ENCODE measurements at regions not wholly inside any gene's neighbourhood (a gene's known extent, or its start where the extent isn't known, plus 50 kb on each side); places are given as distances from the start of the nearest gene placed in this dataset.
"Not testable (repeated sequence)": the region's sequence is repeated elsewhere in the genome, so short reads cannot be mapped to it uniquely, and the experiment has no call there.

GRCh38 chr16:88128556-88128955 lies 177.3 kb downstream of the BANP start:
- no peak for ATAC-seq
- H3K27ac Mint-ChIP-seq, result no peak overlapping the region
- H3K9me3 Mint-ChIP-seq, result no peaks in the 10 kb centered on the region
- POLR2A ChIA-PET, result no interaction called here
- peak in 1 of 10 donors; percentile 47 for DNase-seq
- H3K36me3 Mint-ChIP-seq, result no peaks in the 10 kb centered on the region
- no peak overlapping the region for H3K4me3 Mint-ChIP-seq
- no peaks in the 10 kb centered on the region for H3K27me3 Mint-ChIP-seq
- H3K4me1 Mint-ChIP-seq, result no peaks in the 10 kb centered on the region

- DNase-seq, result peak in 1 of 10 donors; percentile 14
- ATAC-seq, H3K27me3 Mint-ChIP-seq, H3K36me3 Mint-ChIP-seq, H3K4me1 Mint-ChIP-seq, H3K4me3 Mint-ChIP-seq, POLR2A ChIA-PET, H3K9me3 Mint-ChIP-seq, H3K27ac Mint-ChIP-seq: not testable (repeated sequence)
These were observed 177.9 kb downstream of the BANP start for GRCh38 chr16:88129133-88129532.

- DNase-seq, result peak in 1 of 10 donors; percentile 51
- H3K4me1 Mint-ChIP-seq, result no peaks in the 10 kb centered on the region
- H3K36me3 Mint-ChIP-seq, result no peaks in the 10 kb centered on the region
- H3K9me3 Mint-ChIP-seq, result no peaks in the 10 kb centered on the region
- POLR2A ChIA-PET, result no interaction called here
- no peak overlapping the region for H3K4me3 Mint-ChIP-seq
- peaks cover 0 to 2% (median 0%) of the 10 kb centered on the region in 5 donors for H3K27me3 Mint-ChIP-seq
- no peak for ATAC-seq
- no peak overlapping the region for H3K27ac Mint-ChIP-seq
These were observed 178.8 kb downstream of the BANP start for GRCh38 chr16:88130016-88130415.

- peak in 1 of 10 donors; percentile 45 for DNase-seq
- H3K9me3 Mint-ChIP-seq, result no peaks in the 10 kb centered on the region
- POLR2A ChIA-PET, result no interaction called here
- H3K27me3 Mint-ChIP-seq, result peaks cover 0 to 2% (median 0%) of the 10 kb centered on the region in 5 donors
- H3K27ac Mint-ChIP-seq, result no peak overlapping the region
- H3K4me3 Mint-ChIP-seq, result no peak overlapping the region
- no peaks in the 10 kb centered on the region for H3K4me1 Mint-ChIP-seq
- H3K36me3 Mint-ChIP-seq, result no peaks in the 10 kb centered on the region
- no peak for ATAC-seq
These were observed 179.4 kb downstream of the BANP start for GRCh38 chr16:88130681-88131080.

GRCh38 chr16:88131256-88131655 lies 180.0 kb downstream of the BANP start:
- Mint-ChIP-seq H3K27me3 (peaks cover 0 to 2% (median 0%) of the 10 kb centered on the region in 5 donors), H3K4me3 (no peak overlapping the region), H3K36me3 (no peaks in the 10 kb centered on the region), H3K9me3 (no peaks in the 10 kb centered on the region), H3K4me1 (no peaks in the 10 kb centered on the region), H3K27ac (no peak overlapping the region)
- ATAC-seq, result no peak
- POLR2A ChIA-PET, result no interaction called here
- DNase-seq, result peak in 1 of 10 donors; percentile 32

GRCh38 chr16:88131966-88132365 lies 180.7 kb downstream of the BANP start:
- DNase-seq (peak in 1 of 10 donors; percentile 18), ATAC-seq (no peak)
- peaks cover 0 to 2% (median 0%) of the 10 kb centered on the region in 5 donors for H3K27me3 Mint-ChIP-seq
- POLR2A ChIA-PET, result no interaction called here
- no peak overlapping the region for H3K4me3 Mint-ChIP-seq
- no peaks in the 10 kb centered on the region for H3K36me3 Mint-ChIP-seq
- no peak overlapping the region for H3K27ac Mint-ChIP-seq
- H3K4me1 Mint-ChIP-seq, result no peaks in the 10 kb centered on the region
- H3K9me3 Mint-ChIP-seq, result no peaks in the 10 kb centered on the region

GRCh38 chr16:88132836-88133506 lies 181.7 kb downstream of the BANP start:
- DNase-seq, result peak in 1 of 10 donors; percentile 60
- Mint-ChIP-seq H3K9me3 (peaks cover 0 to 9% (median 3%) of the 10 kb centered on the region in 9 donors), H3K4me3 (no peak overlapping the region), H3K4me1 (no peaks in the 10 kb centered on the region), H3K27me3 (peaks cover 0 to 6% (median 0%) of the 10 kb centered on the region in 5 donors), H3K36me3 (no peaks in the 10 kb centered on the region), H3K27ac (peak overlapping the region in 1 of 10 donors; percentile 53)
- POLR2A ChIA-PET, result no interaction called here
- no peak for ATAC-seq

- POLR2A ChIA-PET, result no interaction called here
- no peak for ATAC-seq
- peaks cover 0 to 14% (median 4%) of the 10 kb centered on the region in 9 donors for H3K9me3 Mint-ChIP-seq
These were observed 182.2 kb downstream of the BANP start for GRCh38 chr16:88133507-88133843.

GRCh38 chr16:88134172-88134898 lies 183.1 kb downstream of the BANP start:
- H3K4me3 Mint-ChIP-seq, H3K36me3 Mint-ChIP-seq, POLR2A ChIA-PET, H3K27me3 Mint-ChIP-seq, H3K4me1 Mint-ChIP-seq, H3K27ac Mint-ChIP-seq, ATAC-seq: not testable (repeated sequence)
- peak in 1 of 10 donors; percentile 27 for DNase-seq
- H3K9me3 Mint-ChIP-seq, result peaks cover 0 to 21% (median 8%) of the 10 kb centered on the region in 9 donors

More at GRCh38 chr16:88133507-88133843, 182.2 kb downstream of the BANP start:
- peaks cover 0 to 6% (median 0%) of the 10 kb centered on the region in 5 donors for H3K27me3 Mint-ChIP-seq
- H3K4me1 Mint-ChIP-seq, result no peaks in the 10 kb centered on the region
- H3K36me3 Mint-ChIP-seq, result no peaks in the 10 kb centered on the region
- no peak for DNase-seq
- no peak overlapping the region for H3K4me3 Mint-ChIP-seq
- no peak overlapping the region for H3K27ac Mint-ChIP-seq

- H3K4me3 Mint-ChIP-seq, H3K27me3 Mint-ChIP-seq, H3K36me3 Mint-ChIP-seq, H3K27ac Mint-ChIP-seq, POLR2A ChIA-PET, H3K4me1 Mint-ChIP-seq, ATAC-seq: not testable (repeated sequence)
- peaks cover 0 to 21% (median 8%) of the 10 kb centered on the region in 9 donors for H3K9me3 Mint-ChIP-seq
- peak in 1 of 10 donors; percentile 37 for DNase-seq
These were observed 183.9 kb downstream of the BANP start for GRCh38 chr16:88134899-88135682.

GRCh38 chr16:88136211-88136713 lies 185.0 kb downstream of the BANP start:
- ATAC-seq, POLR2A ChIA-PET: not testable (repeated sequence)

GRCh38 chr16:88136939-88137338 lies 185.7 kb downstream of the BANP start:
- H3K27ac Mint-ChIP-seq, POLR2A ChIA-PET, H3K4me3 Mint-ChIP-seq, H3K36me3 Mint-ChIP-seq, ATAC-seq, DNase-seq, H3K4me1 Mint-ChIP-seq: not testable (repeated sequence)
- Mint-ChIP-seq H3K9me3 (peaks cover 0 to 25% (median 8%) of the 10 kb centered on the region in 9 donors), H3K27me3 (peaks cover 0 to 11% (median 3%) of the 10 kb centered on the region in 5 donors)

More at GRCh38 chr16:88136211-88136713, 185.0 kb downstream of the BANP start:
- not testable (repeated sequence) for DNase-seq, H3K36me3 Mint-ChIP-seq, H3K27ac Mint-ChIP-seq, H3K4me3 Mint-ChIP-seq, H3K4me1 Mint-ChIP-seq
- peaks cover 0 to 25% (median 8%) of the 10 kb centered on the region in 9 donors for H3K9me3 Mint-ChIP-seq
- H3K27me3 Mint-ChIP-seq, result peaks cover 0 to 11% (median 3%) of the 10 kb centered on the region in 5 donors

GRCh38 chr16:88139141-88139540 lies 187.9 kb downstream of the BANP start:
- peaks cover 0 to 25% (median 8%) of the 10 kb centered on the region in 9 donors for H3K9me3 Mint-ChIP-seq
- H3K4me1 Mint-ChIP-seq, ATAC-seq, DNase-seq, POLR2A ChIA-PET, H3K27ac Mint-ChIP-seq, H3K36me3 Mint-ChIP-seq, H3K4me3 Mint-ChIP-seq: not testable (repeated sequence)
- H3K27me3 Mint-ChIP-seq, result peaks cover 0 to 11% (median 3%) of the 10 kb centered on the region in 5 donors

All from naive thymus-derived CD8-positive, alpha-beta T cell (primary cell).